NCI-H774 (cell line): ENCODE measurements at regions not wholly inside any gene's neighbourhood (a gene's known extent, or its start where the extent isn't known, plus 50 kb on each side); places are given as distances from the start of the nearest gene placed in this dataset.
"Not testable (repeated sequence)": the region's sequence is repeated elsewhere in the genome, so short reads cannot be mapped to it uniquely, and the experiment has no call there.

Experiments
- DNase-seq: peaks from one replicate; lab custom pipeline; 2025; lab: John Stamatoyannopoulos, UW

- DNase-seq: no peak
Observed at GRCh38 chr6:103167345-103168071, 1692.2 kb downstream of the HACE1 start.

- DNase-seq: no peak
Observed at GRCh38 chr6:103154779-103155572, 1704.7 kb downstream of the HACE1 start.

DNA sequence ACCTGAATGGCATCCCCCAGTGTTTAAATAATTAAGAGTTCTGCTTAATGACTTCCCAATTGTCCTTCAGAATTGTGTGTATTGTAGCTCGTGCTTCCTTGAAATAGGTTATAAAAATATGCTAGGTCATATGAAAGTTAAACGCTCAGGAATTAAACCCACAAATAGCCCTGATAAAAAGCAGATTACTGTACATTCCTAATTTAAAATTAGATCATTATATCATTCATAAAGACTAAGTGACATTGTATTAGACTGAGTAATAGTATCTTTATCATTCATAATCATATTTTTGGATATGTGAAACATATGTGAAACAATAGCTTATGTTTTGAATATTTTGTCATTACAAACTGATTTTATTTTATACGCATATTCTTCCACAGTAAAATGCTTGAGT, 1706.7 kb downstream of the HACE1 start:
- no peak for DNase-seq

GRCh38 chr6:103142902-103143301, 1716.8 kb downstream of the HACE1 start:
- no peak for DNase-seq

DNA sequence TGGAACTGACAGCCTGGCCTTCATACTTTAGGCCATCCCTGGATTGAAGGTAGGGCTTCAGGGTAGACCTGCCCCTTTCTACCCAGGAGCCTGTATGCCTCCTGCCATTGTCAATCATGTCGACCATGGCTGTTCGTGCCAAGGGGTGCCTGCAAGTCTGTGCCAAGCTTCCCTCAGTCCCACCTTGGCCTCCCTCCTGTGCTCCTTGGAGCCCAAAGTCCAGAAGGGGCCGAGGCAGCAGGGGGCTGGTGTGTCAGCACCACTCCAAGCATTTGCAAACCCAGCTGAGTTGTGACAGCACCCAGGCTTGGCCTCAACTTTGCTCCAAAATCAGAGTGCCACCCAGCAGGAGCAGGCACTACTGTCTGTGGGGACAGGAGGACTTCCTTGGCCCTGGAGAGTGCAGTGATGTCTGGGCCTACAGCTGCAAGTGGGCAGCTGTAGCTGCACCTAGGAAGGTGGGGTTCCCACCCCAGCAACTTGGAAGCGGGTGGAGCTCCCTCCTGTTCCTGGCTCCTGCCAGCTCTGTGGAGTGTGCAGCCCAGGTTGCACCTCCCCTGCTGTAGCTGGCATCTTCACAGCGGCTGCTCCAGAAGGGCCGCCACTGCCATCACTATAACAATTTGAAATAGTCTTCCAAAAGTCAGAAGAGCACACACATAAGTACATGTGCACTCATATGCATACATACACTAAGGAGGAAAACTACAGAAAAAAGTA, 1719.3 kb downstream of the HACE1 start:
- no peak for DNase-seq

DNA sequence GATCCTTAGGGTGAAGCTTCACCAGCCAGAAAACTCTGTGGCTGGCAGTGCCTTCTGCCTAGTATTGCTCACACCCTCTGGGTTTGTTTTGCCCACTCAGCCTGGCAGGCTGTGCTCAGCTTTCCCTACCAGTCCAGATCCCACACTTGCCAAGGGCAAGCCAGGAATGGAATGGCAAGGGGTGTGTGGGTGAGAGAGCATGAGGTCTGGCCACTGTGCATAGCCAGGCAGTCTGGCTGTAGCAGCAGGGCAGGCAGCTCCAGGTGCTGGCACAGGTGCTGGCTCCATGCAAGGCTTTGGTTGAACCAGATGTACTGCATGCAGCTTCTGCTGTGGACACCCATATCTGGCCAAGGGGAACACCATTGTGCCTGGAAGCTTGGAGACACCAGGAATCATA, 1720.3 kb downstream of the HACE1 start:
- DNase-seq: no peak

- DNase-seq: no peak
Observed at GRCh38 chr6:103124471-103124870, 1731.0 kb downstream of the GRIK2 start.

- DNase-seq: peak; percentile 49
Observed at GRCh38 chr6:103122766-103123601, 1729.5 kb downstream of the GRIK2 start.

DNA sequence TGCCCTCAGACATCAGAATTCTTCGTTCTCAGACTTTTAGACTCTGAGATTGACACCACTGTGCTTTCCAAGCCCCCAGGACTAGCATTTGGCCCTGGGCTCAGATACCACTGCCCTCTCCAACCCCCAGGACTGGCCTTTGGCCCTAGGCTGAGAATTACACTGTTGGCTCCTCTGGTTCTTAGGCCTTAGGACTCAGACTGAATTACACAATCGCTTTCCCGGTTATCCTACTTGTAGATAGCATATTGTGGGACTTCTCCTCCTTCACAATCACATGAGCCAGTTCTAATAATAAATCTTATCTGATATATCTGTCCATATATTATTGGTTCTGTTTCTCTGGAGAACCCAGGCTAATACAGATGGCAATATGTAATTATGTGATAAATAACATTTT, 1725.5 kb downstream of the GRIK2 start:
- DNase-seq: no peak

- no peak for DNase-seq
Observed at GRCh38 chr6:103114582-103114981, 1721.1 kb downstream of the GRIK2 start.

DNA sequence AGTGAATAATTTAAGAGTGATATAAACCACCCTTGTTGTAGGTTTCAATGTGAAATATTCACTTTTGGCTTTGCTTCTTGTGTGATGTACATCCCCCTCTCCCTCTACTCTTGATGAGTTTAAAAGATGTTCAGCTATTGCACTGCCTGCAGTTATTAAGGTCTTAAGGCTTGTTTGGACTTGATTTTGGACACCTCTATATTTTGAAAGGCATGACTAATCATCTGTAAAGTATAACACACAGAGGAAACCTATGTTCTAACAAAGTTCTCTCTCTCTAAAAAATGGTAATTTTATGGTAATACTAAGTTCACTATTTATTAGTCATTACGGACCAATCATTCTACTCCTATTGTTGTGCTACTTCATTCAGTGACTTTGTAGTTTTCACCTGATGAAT, 1719.9 kb downstream of the GRIK2 start:
- no peak for DNase-seq

GRCh38 chr6:103107985-103108384, 1714.5 kb downstream of the GRIK2 start:
- DNase-seq: no peak

DNA sequence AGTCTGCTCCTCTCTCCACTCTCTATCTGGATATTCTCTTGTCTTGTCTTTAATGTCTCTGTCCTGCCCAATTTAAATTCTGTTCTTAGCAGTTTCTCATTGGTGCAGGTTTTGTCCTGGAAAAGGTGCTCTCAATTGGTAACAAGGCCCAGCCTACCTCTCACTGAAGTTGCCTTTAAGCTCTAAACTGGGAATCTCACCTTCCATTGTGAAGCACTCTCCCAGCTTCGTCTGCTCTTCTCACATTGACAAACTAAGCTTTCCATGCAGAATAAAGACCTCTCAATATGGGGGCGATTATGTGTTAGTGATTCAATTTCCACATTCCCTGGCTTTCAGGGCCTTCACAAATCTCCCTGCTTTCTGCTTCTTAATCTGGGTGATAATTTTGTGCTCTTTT, 1712.2 kb downstream of the GRIK2 start:
- DNase-seq: no peak

DNA sequence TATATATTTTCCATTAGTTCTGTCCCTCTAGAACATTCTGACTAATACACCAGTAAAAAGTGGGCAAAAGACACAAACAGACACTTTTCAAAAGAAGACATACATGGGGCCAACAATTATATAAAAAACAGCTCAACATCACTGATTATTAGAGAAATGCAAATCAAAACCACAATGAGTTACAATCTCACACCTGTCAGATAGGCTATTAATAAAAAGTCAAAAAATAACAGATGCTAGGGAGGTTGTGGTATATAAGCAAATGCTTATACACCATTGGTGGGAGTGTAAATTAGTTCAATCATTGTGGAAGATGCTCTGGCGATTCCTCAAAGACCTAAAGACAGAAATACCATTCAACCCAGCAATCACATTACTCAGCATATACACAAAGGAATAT, 1707.8 kb downstream of the GRIK2 start:
- no peak for DNase-seq

DNA sequence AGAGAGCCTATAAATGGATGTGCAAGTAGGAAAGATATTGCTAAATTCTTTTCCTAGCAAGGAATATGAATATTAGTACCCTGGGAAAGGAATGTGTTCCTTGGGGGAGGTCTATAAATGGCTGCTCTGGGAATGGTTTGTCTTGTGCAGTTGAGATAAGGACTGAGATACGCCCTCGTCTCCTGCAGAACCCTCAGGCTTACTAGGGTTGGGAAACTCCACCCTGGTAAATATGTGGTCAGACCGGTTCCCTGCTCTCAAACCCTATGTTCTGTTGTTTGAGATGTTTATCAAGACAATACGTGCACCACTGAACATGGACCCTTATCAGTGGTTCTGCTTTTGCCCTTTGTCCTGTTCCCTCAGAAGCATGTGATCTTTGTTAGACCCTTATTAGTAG, 1698.9 kb downstream of the GRIK2 start:
- not testable (repeated sequence) for DNase-seq

GRCh38 chr6:103085801-103086200, 1692.3 kb downstream of the GRIK2 start:
- DNase-seq: no peak

DNA sequence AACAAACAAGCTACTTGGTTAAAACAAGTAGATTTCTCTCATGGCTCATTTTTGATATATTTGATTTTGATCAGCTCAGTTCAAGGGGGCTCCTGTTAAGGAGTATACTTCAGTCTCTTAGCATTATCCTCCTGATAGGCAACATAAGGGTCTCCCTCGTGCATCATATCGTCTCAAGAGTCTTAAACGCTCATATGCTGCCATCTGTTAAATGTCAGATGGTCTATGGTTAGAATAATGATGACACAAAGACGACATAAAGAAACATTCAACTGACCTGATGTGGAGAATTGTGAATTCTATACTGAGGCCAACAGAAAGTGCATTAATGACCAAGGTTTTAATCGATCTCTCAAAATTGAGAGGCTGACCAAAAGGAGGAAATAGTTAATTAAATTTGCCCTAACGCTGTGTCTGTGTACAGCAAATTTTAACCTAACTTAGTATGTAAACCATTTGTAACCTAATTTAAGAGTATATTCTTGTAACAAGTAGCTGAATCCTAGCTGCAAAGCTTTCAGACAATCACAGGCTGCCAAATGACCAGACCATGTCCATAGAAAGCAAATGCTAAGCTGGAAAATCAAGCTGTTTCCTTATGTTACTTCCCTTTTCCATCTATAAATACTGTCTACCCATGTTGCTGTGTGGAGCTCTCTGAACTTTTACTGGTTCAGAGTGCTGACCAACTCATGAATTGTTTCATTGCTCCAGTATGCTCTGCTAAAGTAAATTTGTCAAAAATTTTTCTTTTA, 1688.5 kb downstream of the GRIK2 start:
- DNase-seq: no peak

- no peak for DNase-seq
Observed at GRCh38 chr6:103081126-103081525, 1687.6 kb downstream of the GRIK2 start.

GRCh38 chr6:103080497-103080896, 1687.0 kb downstream of the GRIK2 start:
- no peak for DNase-seq

DNA sequence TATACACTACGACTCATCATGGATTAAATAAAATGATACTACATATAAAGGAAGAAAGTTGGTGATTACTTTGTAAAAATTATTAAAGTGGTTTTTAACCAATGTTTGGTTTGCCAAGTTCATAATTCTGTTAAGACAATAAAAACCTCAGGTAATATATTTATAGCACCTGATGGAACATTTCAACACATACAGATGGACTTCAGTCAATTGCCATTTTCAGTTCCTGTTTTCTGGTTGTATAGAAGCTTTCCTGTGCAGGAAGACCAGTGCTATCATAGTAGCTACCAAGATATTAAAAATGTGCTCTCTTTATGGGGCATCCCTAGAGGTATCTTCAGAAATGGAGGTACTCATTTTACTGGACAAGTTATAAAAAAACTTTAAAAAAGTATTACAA, 1686.4 kb downstream of the GRIK2 start:
- DNase-seq: no peak

DNA sequence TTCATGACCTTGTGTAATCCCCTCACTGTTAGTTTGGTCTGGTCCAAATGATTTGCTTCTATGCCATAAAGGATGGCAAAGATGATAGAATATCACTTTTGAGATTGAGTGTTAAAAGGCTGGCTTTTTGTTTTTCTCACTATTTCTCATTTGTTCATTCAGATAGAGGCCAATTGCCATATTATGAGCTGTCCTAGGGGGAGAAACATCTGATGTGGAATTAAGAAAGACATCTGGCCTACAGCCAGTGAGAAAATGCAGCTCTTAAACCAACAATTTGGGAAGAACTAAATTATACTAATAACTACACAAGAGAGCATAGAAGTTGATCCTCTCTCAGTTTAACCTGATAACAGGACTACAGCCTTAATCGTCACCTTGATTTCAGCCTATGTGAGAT, 1668.6 kb downstream of the GRIK2 start:
- no peak for DNase-seq
